CD4-positive, alpha-beta T cell (primary cell): ENCODE measurements at regions not wholly inside any gene's neighbourhood (a gene's known extent, or its start where the extent isn't known, plus 50 kb on each side); places are given as distances from the start of the nearest gene placed in this dataset.

Experiments used
- ATAC-seq: fragments of 200-7000 bp; cut with Tn5 transposase; one replicate; pipeline ENCODE4 v1.10.0; 2022; ENCODE audit warnings: mild to moderate bottlenecking; ENCODE audit not compliant: poor library complexity
- CTCF ChIA-PET: fragments of 350-600 bp; sonication (Branson Sonifier 250); formaldehyde crosslinking; loops from one replicate; lab custom pipeline; 2021; ENCODE audit warnings: antibody characterized with exemption, inconsistent platforms; lab: Charles Lee
- POLR2A ChIA-PET: fragments of 350-600 bp; sonication (Branson Sonifier 250); formaldehyde crosslinking; loops from one replicate; lab custom pipeline; 2021; ENCODE audit warnings: antibody characterized with exemption, inconsistent platforms; lab: Charles Lee
- DNase-seq, 14 experiments: peaks; one replicate each; pipeline ENCODE4 v3.0.0-alpha.2; 2013 to 2020; ENCODE audit warnings: mixed read lengths in 2 of 14
- H3K27ac ChIP-seq, 2 donors: one replicate each; pipeline versions ENCODE4 v1.5.1 to v1.7.0; 2013; ENCODE audit warnings: low read length in 2 of 2, low read depth in 1 of 2, mild to moderate bottlenecking in 1 of 2
- H3K27me3 ChIP-seq, 2 experiments: 1 replicate in 1 of 2; 2 replicates in 1 of 2; pipeline versions ENCODE4 v1.6.1 to v1.7.0; 2013; ENCODE audit warnings: low read length in 2 of 2, control low read depth in 1 of 2, mild to moderate bottlenecking in 1 of 2, moderate library complexity in 1 of 2; ENCODE audit not compliant: insufficient read depth in 2 of 2, control insufficient read depth in 1 of 2
- H3K36me3 ChIP-seq: one replicate; pipeline ENCODE4 v1.6.1; 2013; ENCODE audit warnings: low read length, control low read depth; ENCODE audit not compliant: insufficient read depth
- H3K4me1 ChIP-seq: one replicate; pipeline ENCODE4 v1.6.1; 2013; ENCODE audit warnings: low read length, control low read depth; ENCODE audit not compliant: insufficient read depth
- H3K4me3 ChIP-seq: one replicate; pipeline ENCODE4 v1.5.1; 2013; ENCODE audit warnings: mild to moderate bottlenecking, low read length, moderate library complexity
- H3K9me3 ChIP-seq, 2 experiments: 1 replicate in 1 of 2; 2 replicates in 1 of 2; pipeline versions ENCODE4 v1.6.1 to v1.7.0; 2013; ENCODE audit warnings: low read length in 2 of 2, mild to moderate bottlenecking in 2 of 2, control low read depth in 1 of 2, moderate library complexity in 1 of 2; ENCODE audit not compliant: control insufficient read depth in 1 of 2, insufficient read depth in 1 of 2
- H3K27ac Mint-ChIP-seq: one replicate; pipeline ENCODE4 v1.8.0; 2020; ENCODE audit warnings: mixed read lengths
- H3K27me3 Mint-ChIP-seq: one replicate; pipeline ENCODE4 v1.8.0; 2021; ENCODE audit warnings: mixed read lengths
- H3K36me3 Mint-ChIP-seq: one replicate; pipeline ENCODE4 v1.8.0; 2021; ENCODE audit warnings: low read depth, mixed read lengths
- H3K4me1 Mint-ChIP-seq: one replicate; pipeline ENCODE4 v1.8.0; 2021; ENCODE audit warnings: low read depth, mixed read lengths
- H3K4me3 Mint-ChIP-seq: one replicate; pipeline ENCODE4 v1.8.0; 2020; ENCODE audit warnings: mild to moderate bottlenecking, mixed read lengths
- H3K9me3 Mint-ChIP-seq: one replicate; pipeline ENCODE4 v1.8.0; 2020; ENCODE audit warnings: mixed read lengths
- intact Hi-C, 2 experiments: fragments of 100-400 bp; cut with DNase I in 1 of 2; cut with micrococcal nuclease in 1 of 2; formaldehyde crosslinking; loops; one replicate each; pipeline versions ENCODE4 v1.15.1 to v1.9.0; 2023 to 2025; cut with DNase I, micrococcal nuclease
- TF ChIP-seq, protein P1 (sequence below): fragments of 200-600 bp; IDR thresholded peaks from one replicate; pipeline ENCODE4 v1.8.0; 2022; ENCODE audit warnings: antibody characterized with exemption, mild to moderate bottlenecking

DNA sequence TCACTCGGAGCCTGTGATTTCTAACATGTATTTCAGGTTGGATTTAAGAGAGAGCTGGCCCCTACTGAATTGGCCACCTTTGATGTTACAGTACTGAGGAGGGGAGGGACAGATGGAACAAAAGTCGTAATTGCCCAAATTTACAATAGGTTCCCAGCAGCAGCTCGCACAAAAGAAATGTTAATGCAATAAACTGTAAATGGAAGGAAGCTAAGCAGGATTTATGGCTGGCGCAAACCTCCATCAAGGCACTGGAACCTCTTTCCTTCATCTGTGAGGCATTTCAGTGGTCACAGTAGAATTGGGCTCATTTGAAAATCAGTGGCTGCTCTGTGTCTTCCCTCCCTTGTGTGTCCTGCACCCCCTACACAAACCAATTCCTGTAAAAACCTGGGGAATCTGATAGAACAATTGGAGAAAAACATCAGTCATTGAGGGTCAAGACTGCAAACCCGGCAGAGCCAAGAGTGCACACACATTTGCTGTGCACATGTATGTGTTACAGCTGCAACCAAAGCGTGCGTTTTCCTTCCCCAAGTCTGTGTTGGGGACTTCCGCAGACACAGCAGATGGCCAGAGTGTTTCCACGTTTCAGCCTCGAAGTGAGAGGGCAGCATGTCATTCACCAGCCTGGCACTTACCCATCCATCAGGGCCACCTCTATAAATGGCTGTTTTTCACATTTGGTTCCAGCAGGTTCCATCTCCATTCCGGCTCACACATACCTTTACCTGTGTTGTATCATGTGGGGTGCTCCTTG is 192.8 kb downstream of the TM9SF2 start:
- no peak overlapping the region for H3K27ac ChIP-seq
- Mint-ChIP-seq H3K36me3 (no peaks in the 10 kb centered on the region), H3K4me1 (peaks cover 3% of the 10 kb centered on the region), H3K4me3 (no peak overlapping the region), H3K27ac (no peak overlapping the region), H3K27me3 (no peaks in the 10 kb centered on the region), H3K9me3 (no peaks in the 10 kb centered on the region)
- ATAC-seq: no peak
- TF ChIP-seq, protein P1, sequence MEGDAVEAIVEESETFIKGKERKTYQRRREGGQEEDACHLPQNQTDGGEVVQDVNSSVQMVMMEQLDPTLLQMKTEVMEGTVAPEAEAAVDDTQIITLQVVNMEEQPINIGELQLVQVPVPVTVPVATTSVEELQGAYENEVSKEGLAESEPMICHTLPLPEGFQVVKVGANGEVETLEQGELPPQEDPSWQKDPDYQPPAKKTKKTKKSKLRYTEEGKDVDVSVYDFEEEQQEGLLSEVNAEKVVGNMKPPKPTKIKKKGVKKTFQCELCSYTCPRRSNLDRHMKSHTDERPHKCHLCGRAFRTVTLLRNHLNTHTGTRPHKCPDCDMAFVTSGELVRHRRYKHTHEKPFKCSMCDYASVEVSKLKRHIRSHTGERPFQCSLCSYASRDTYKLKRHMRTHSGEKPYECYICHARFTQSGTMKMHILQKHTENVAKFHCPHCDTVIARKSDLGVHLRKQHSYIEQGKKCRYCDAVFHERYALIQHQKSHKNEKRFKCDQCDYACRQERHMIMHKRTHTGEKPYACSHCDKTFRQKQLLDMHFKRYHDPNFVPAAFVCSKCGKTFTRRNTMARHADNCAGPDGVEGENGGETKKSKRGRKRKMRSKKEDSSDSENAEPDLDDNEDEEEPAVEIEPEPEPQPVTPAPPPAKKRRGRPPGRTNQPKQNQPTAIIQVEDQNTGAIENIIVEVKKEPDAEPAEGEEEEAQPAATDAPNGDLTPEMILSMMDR: no peak
- H3K9me3 ChIP-seq: no peaks in the 10 kb centered on the region
- no peaks in the 10 kb centered on the region for H3K36me3 ChIP-seq
- intact Hi-C loops: no loop called here
- no peak for DNase-seq
- ChIA-PET CTCF (no interaction called here), POLR2A (no interaction called here)
- H3K27me3 ChIP-seq: no peaks in the 10 kb centered on the region
- no peaks in the 10 kb centered on the region for H3K4me1 ChIP-seq
- H3K4me3 ChIP-seq: no peak overlapping the region

DNA sequence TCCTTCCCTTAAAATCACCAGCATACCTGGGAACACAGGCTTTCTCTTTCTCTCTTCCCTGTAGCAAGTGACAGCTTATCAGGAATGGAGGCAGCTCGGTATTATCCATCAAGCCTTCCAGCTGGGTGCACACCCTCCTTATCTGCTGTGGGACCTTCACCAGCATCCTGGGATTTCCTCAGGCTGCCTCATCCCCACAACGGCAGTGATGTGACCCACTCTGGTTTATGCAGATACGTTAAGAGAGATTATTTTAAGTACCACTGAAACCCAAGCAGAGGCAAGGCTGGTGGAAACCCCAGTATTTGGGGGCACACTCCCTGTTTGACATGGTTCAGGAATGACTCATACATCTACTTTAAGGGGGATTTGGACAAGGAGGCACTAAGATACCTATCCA is 192.1 kb downstream of the TM9SF2 start:
- Mint-ChIP-seq H3K9me3 (no peaks in the 10 kb centered on the region), H3K4me3 (no peak overlapping the region), H3K4me1 (peaks cover 7% of the 10 kb centered on the region), H3K27me3 (no peaks in the 10 kb centered on the region), H3K27ac (no peak overlapping the region), H3K36me3 (no peaks in the 10 kb centered on the region)
- DNase-seq: no peak
- H3K27me3 ChIP-seq: no peaks in the 10 kb centered on the region
- no peaks in the 10 kb centered on the region for H3K36me3 ChIP-seq
- ChIA-PET CTCF (no interaction called here), POLR2A (no interaction called here)
- intact Hi-C loops: no loop called here
- H3K27ac ChIP-seq: no peak overlapping the region
- no peak overlapping the region for H3K4me3 ChIP-seq
- H3K4me1 ChIP-seq: no peaks in the 10 kb centered on the region
- H3K9me3 ChIP-seq: no peaks in the 10 kb centered on the region
- ATAC-seq: no peak
- TF ChIP-seq, protein P1: no peak

DNA sequence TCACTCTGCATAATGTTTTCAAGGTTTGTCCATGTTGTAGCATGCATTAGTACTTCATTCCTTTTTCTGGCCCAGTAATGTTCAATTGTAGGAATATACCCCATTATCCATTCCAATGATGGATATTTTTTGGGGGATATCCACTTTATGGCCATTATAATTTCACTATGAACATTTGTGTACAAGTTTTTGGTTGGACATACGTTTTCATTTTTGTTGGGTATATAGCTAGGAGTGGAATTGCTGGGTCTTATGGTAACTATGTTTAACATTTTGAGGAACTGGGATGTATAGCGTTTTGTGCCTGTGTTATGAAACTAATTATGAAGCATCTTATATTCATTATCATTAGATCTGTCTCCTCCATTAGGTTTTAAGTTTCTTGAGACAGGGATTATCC is 191.6 kb downstream of the TM9SF2 start:
- DNase-seq: no peak

More for the DNA sequence above, 191.6 kb downstream of the TM9SF2 start:
- ATAC-seq: no peak
- H3K9me3 ChIP-seq: no peaks in the 10 kb centered on the region
- H3K27ac ChIP-seq: no peak overlapping the region
- Mint-ChIP-seq H3K36me3 (no peaks in the 10 kb centered on the region), H3K4me1 (peaks cover 7% of the 10 kb centered on the region), H3K9me3 (no peaks in the 10 kb centered on the region), H3K27ac (no peak overlapping the region), H3K27me3 (no peaks in the 10 kb centered on the region), H3K4me3 (no peak overlapping the region)
- CTCF ChIA-PET: no interaction called here
- intact Hi-C loops: no loop called here
- no peaks in the 10 kb centered on the region for H3K36me3 ChIP-seq
- H3K27me3 ChIP-seq: no peaks in the 10 kb centered on the region
- H3K4me1 ChIP-seq: no peaks in the 10 kb centered on the region
- TF ChIP-seq, protein P1: no peak
- H3K4me3 ChIP-seq: no peak overlapping the region
- POLR2A ChIA-PET: no interaction called here
